K562 (cell line): ENCODE measurements at regions not wholly inside any gene's neighbourhood (a gene's known extent, or its start where the extent isn't known, plus 50 kb on each side); places are given as distances from the start of the nearest gene placed in this dataset.
"Not testable (repeated sequence)": the region's sequence is repeated elsewhere in the genome, so short reads cannot be mapped to it uniquely, and the experiment has no call there.

Experiments
- BHLHE40 ChIP-seq: IDR thresholded peaks from 2 replicates; pipeline ENCODE4 v1.6.1; 2011; ENCODE audit warnings: low read length, improper control_type of control experiment
- MNT ChIP-seq, 2 experiments: fragments of 450-650 bp; conservative IDR thresholded peaks; 2 replicates each; pipeline ENCODE4 v1.6.1; 2017; ENCODE audit warnings: mild to moderate bottlenecking in 2 of 2, moderate library complexity in 2 of 2
- USF2 ChIP-seq: sonication (generic); formaldehyde crosslinking; IDR thresholded peaks from 2 replicates; pipeline ENCODE4 v1.5.0; 2020; ENCODE audit warnings: missing genetic modification reagents
- ZNF121 ChIP-seq: sonication (generic); formaldehyde crosslinking; conservative IDR thresholded peaks from 2 replicates; pipeline ENCODE4 v1.8.0; 2022; ENCODE audit warnings: missing genetic modification reagents

- TF ChIP-seq ZNF121; MNT (conservative IDR thresholded peaks at IDR 0.05); BHLHE40; USF2 (CRISPR knock-in tag): not testable (repeated sequence)
Observed at GRCh38 chr2:31783446-31784091, 202.8 kb upstream of the SRD5A2 start.
